T-cell (primary cell): ENCODE measurements at regions not wholly inside any gene's neighbourhood (a gene's known extent, or its start where the extent isn't known, plus 50 kb on each side); places are given as distances from the start of the nearest gene placed in this dataset.

Experiments used
- ATAC-seq, 4 experiments: fragments of 200-7000 bp in 3 of 4; fragments of 150-1000 bp in 1 of 4; cut with Tn5 transposase; replicated peaks in 1 of 4; 1 replicate in 3 of 4; 2 replicates in 1 of 4; pipeline ENCODE4 v1.10.0; 2021; ENCODE audit warnings: moderate library complexity in 3 of 4, mild to moderate bottlenecking in 2 of 4, moderate number of reproducible peaks in 1 of 4
- CTCF ChIA-PET, 2 donors: fragments of 300-600 bp; sonication (Branson Sonifier 250); formaldehyde crosslinking; loops; one replicate each; lab custom pipeline; 2022; ENCODE audit warnings: antibody characterized with exemption in 2 of 2; lab: Charles Lee
- POLR2A ChIA-PET, 2 donors: fragments of 300-600 bp; sonication (Branson Sonifier 250); formaldehyde crosslinking; loops; one replicate each; lab custom pipeline; 2022; ENCODE audit warnings: antibody characterized with exemption in 2 of 2; lab: Charles Lee
- DNase-seq, 35 experiments: peaks; one replicate each; pipeline versions ENCODE4 v3.0.0 to v3.0.0-alpha.2; 2013 to 2023
- H3K27ac ChIP-seq: one replicate; pipeline ENCODE4 v1.5.1; 2013; ENCODE audit warnings: low read length
- H3K27me3 ChIP-seq, 2 experiments: replicated peaks in 1 of 2; 1 replicate in 1 of 2; 2 replicates in 1 of 2; pipeline versions ENCODE4 v1.6.1 to v1.7.0; 2013; ENCODE audit warnings: low read length in 1 of 2, mixed read lengths in 1 of 2; ENCODE audit not compliant: control insufficient read depth in 2 of 2, insufficient read depth in 2 of 2; ENCODE audit errors: extremely low read depth in 1 of 2
- H3K36me3 ChIP-seq, 2 donors: 1 replicate in 1 of 2; 2 replicates in 1 of 2; pipeline versions ENCODE4 v1.6.1 to v1.7.0; 2013; ENCODE audit warnings: low read length in 1 of 2; ENCODE audit not compliant: control insufficient read depth in 2 of 2, insufficient read depth in 1 of 2; ENCODE audit errors: extremely low read depth in 1 of 2
- H3K4me1 ChIP-seq, 2 experiments: 1 replicate in 1 of 2; 2 replicates in 1 of 2; pipeline versions ENCODE4 v1.6.1 to v1.7.0; 2013; ENCODE audit warnings: low read length in 2 of 2, mixed read lengths in 1 of 2; ENCODE audit not compliant: insufficient read depth in 2 of 2, control insufficient read depth in 1 of 2; ENCODE audit errors: extremely low read depth in 1 of 2
- H3K4me3 ChIP-seq, 2 donors: 1 replicate in 1 of 2; 2 replicates in 1 of 2; pipeline versions ENCODE4 v1.5.1 to v1.7.0; 2013; ENCODE audit warnings: mild to moderate bottlenecking in 2 of 2, low read length in 1 of 2, moderate library complexity in 1 of 2; ENCODE audit not compliant: control insufficient read depth in 1 of 2; ENCODE audit errors: extremely low read depth in 1 of 2
- H3K9me3 ChIP-seq: 2 replicates; pipeline ENCODE4 v1.7.0; 2013
- H3K27ac Mint-ChIP-seq, 2 donors: one replicate each; pipeline ENCODE4 v1.8.0; 2020 to 2021; ENCODE audit warnings: mild to moderate bottlenecking in 2 of 2, mixed read lengths in 2 of 2
- H3K27me3 Mint-ChIP-seq, 2 donors: one replicate each; pipeline ENCODE4 v1.8.0; 2021 to 2022; ENCODE audit warnings: mixed read lengths in 2 of 2
- H3K36me3 Mint-ChIP-seq: one replicate; pipeline ENCODE4 v1.8.0; 2021; ENCODE audit warnings: mixed read lengths
- H3K4me1 Mint-ChIP-seq, 3 donors: one replicate each; pipeline ENCODE4 v1.8.0; 2020 to 2022; ENCODE audit warnings: mixed read lengths in 3 of 3, mild to moderate bottlenecking in 1 of 3
- H3K4me3 Mint-ChIP-seq, 3 donors: one replicate each; pipeline ENCODE4 v1.8.0; 2020 to 2022; ENCODE audit warnings: mild to moderate bottlenecking in 3 of 3, mixed read lengths in 3 of 3, moderate library complexity in 3 of 3
- H3K9me3 Mint-ChIP-seq, 3 donors: one replicate each; pipeline ENCODE4 v1.8.0; 2020 to 2022; ENCODE audit warnings: mixed read lengths in 3 of 3
- WGBS: methylation state at CpG from one replicate; pipeline ENCODE4 v1.1.5; 2013; ENCODE audit warnings: missing lambda C conversion rate; ENCODE audit not compliant: insufficient coverage; 5-methylcytosine and 5-hydroxymethylcytosine counted together

GRCh38 chr2:160876029-160876428, 284.2 kb upstream of the TANK start:
- H3K36me3 ChIP-seq = no peaks in the 10 kb centered on the region
- ATAC-seq = no peak
- no peak overlapping the region for H3K4me3 Mint-ChIP-seq
- H3K27me3 Mint-ChIP-seq = peaks cover 4% of the 10 kb centered on the region in 2 donors
- no peak overlapping the region for H3K27ac Mint-ChIP-seq
- 87% methylated on average over 1 of the region's 2 CpGs for WGBS
- H3K4me1 ChIP-seq = no peaks in the 10 kb centered on the region
- no peaks in the 10 kb centered on the region for H3K4me1 Mint-ChIP-seq
- H3K27me3 ChIP-seq = no peaks in the 10 kb centered on the region
- H3K36me3 Mint-ChIP-seq = no peaks in the 10 kb centered on the region
- H3K9me3 ChIP-seq = no peaks in the 10 kb centered on the region
- no peak for DNase-seq
- no peaks in the 10 kb centered on the region for H3K9me3 Mint-ChIP-seq
- no peak overlapping the region for H3K27ac ChIP-seq
- no peak overlapping the region for H3K4me3 ChIP-seq
- ChIA-PET CTCF (no interaction called here), POLR2A (no interaction called here)

GRCh38 chr2:160876765-160877164, 283.5 kb upstream of the TANK start:
- H3K27me3 ChIP-seq = no peaks in the 10 kb centered on the region
- H3K9me3 ChIP-seq = no peaks in the 10 kb centered on the region
- Mint-ChIP-seq H3K9me3 (no peaks in the 10 kb centered on the region), H3K27me3 (peaks cover 4% of the 10 kb centered on the region in 2 donors), H3K36me3 (no peaks in the 10 kb centered on the region), H3K4me3 (no peak overlapping the region), H3K4me1 (no peaks in the 10 kb centered on the region), H3K27ac (no peak overlapping the region)
- H3K27ac ChIP-seq = no peak overlapping the region
- ChIA-PET POLR2A (no interaction called here), CTCF (no interaction called here)
- ATAC-seq (no peak), DNase-seq (no peak)
- no peak overlapping the region for H3K4me3 ChIP-seq
- no CpG with 5 or more reads among the region's 3 CpGs for WGBS
- no peaks in the 10 kb centered on the region for H3K4me1 ChIP-seq
- no peaks in the 10 kb centered on the region for H3K36me3 ChIP-seq

GRCh38 chr2:160878618-160879017, 281.6 kb upstream of the TANK start:
- Mint-ChIP-seq H3K27me3 (peaks cover 4% of the 10 kb centered on the region in 2 donors), H3K27ac (no peak overlapping the region), H3K4me1 (no peaks in the 10 kb centered on the region), H3K36me3 (no peaks in the 10 kb centered on the region), H3K4me3 (no peak overlapping the region), H3K9me3 (no peaks in the 10 kb centered on the region)
- POLR2A ChIA-PET = no interaction called here
- no peak overlapping the region for H3K4me3 ChIP-seq
- ATAC-seq = no peak
- no peak for DNase-seq
- no peak overlapping the region for H3K27ac ChIP-seq
- no peaks in the 10 kb centered on the region for H3K27me3 ChIP-seq
- no peaks in the 10 kb centered on the region for H3K36me3 ChIP-seq
- H3K9me3 ChIP-seq = no peaks in the 10 kb centered on the region
- CTCF ChIA-PET = interaction anchor here in 1 of 2 donors (0.7 kb wide), 1 partner anchor 1670 kb away, joined by 6 read pairs; no protein-coding TSS in a partner anchor
- no peaks in the 10 kb centered on the region for H3K4me1 ChIP-seq

- H3K36me3 Mint-ChIP-seq = no peaks in the 10 kb centered on the region
- H3K4me3 ChIP-seq = no peak overlapping the region
- CTCF ChIA-PET = no interaction called here
These were observed 277.3 kb upstream of the TANK start for GRCh38 chr2:160882906-160883305.

GRCh38 chr2:160884056-160884455, 276.2 kb upstream of the TANK start:
- H3K27me3 ChIP-seq = no peaks in the 10 kb centered on the region
- no peaks in the 10 kb centered on the region for H3K36me3 Mint-ChIP-seq
- no peaks in the 10 kb centered on the region for H3K4me1 ChIP-seq
- H3K36me3 ChIP-seq = no peaks in the 10 kb centered on the region
- ChIA-PET CTCF (no interaction called here), POLR2A (no interaction called here)
- H3K9me3 Mint-ChIP-seq = no peaks in the 10 kb centered on the region
- ATAC-seq (no peak), DNase-seq (no peak)
- H3K9me3 ChIP-seq = no peaks in the 10 kb centered on the region
- no CpG with 5 or more reads among the region's 6 CpGs for WGBS
- no peak overlapping the region for H3K4me3 ChIP-seq
- H3K4me3 Mint-ChIP-seq = no peak overlapping the region
- H3K27ac Mint-ChIP-seq = no peak overlapping the region
- no peak overlapping the region for H3K27ac ChIP-seq
- no peaks in the 10 kb centered on the region for H3K27me3 Mint-ChIP-seq
- H3K4me1 Mint-ChIP-seq = no peaks in the 10 kb centered on the region

More at GRCh38 chr2:160882906-160883305, 277.3 kb upstream of the TANK start:
- Mint-ChIP-seq H3K4me1 (no peaks in the 10 kb centered on the region), H3K9me3 (no peaks in the 10 kb centered on the region), H3K4me3 (no peak overlapping the region), H3K27ac (no peak overlapping the region), H3K27me3 (peaks cover 0 to 4% of the 10 kb centered on the region in 2 donors)
- DNase-seq (no peak), ATAC-seq (no peak)
- no peak overlapping the region for H3K27ac ChIP-seq
- POLR2A ChIA-PET = no interaction called here
- H3K9me3 ChIP-seq = no peaks in the 10 kb centered on the region
- no peaks in the 10 kb centered on the region for H3K4me1 ChIP-seq
- no peaks in the 10 kb centered on the region for H3K27me3 ChIP-seq
- no CpG with 5 or more reads among the region's 3 CpGs for WGBS
- H3K36me3 ChIP-seq = no peaks in the 10 kb centered on the region

GRCh38 chr2:160889439-160890170, 270.6 kb upstream of the TANK start:
- Histone ChIP-seq H3K4me1 (no peaks in the 10 kb centered on the region), H3K9me3 (no peaks in the 10 kb centered on the region), H3K36me3 (no peaks in the 10 kb centered on the region), H3K4me3 (no peak overlapping the region), H3K27me3 (no peaks in the 10 kb centered on the region), H3K27ac (no peak overlapping the region)
- ChIA-PET CTCF (no interaction called here), POLR2A (interaction anchor here (0.7 kb wide), 2 partner anchors 54 to 71 kb away, joined by 3 to 4 read pairs; no protein-coding TSS in a partner anchor)
- no peaks in the 10 kb centered on the region for H3K27me3 Mint-ChIP-seq
- H3K36me3 Mint-ChIP-seq = no peaks in the 10 kb centered on the region
- 83% methylated on average over 3 of the region's 4 CpGs for WGBS
- no peak overlapping the region for H3K27ac Mint-ChIP-seq
- no peak overlapping the region for H3K4me3 Mint-ChIP-seq
- ATAC-seq (no peak), DNase-seq (no peak)
- no peaks in the 10 kb centered on the region for H3K4me1 Mint-ChIP-seq
- no peaks in the 10 kb centered on the region for H3K9me3 Mint-ChIP-seq
